ENCODE measurements at regions not wholly inside any gene's neighbourhood (a gene's known extent, or its start where the extent isn't known, plus 50 kb on each side); places are given as distances from the start of the nearest gene placed in this dataset.

DNA sequence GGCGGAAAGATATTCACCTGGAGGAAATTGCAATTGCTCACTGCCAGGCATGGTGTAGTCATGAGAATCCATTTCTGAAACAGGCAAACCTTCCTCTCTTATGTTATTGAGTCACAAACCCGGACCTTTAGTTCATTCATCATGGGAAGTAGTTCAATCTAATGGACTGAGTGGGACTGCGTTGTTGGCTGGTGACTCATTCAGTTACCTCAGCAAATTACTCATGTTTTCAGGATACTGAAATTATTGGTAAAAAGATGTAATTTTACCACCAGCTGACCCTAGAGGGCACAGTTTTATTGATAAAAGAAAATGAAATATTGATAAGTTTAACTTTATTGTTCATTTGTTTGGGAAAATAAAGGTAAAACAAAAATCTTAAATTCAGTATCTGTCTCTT lies 1194.4 kb upstream of the SORCS1 start:
- TF ChIP-seq, protein P1, sequence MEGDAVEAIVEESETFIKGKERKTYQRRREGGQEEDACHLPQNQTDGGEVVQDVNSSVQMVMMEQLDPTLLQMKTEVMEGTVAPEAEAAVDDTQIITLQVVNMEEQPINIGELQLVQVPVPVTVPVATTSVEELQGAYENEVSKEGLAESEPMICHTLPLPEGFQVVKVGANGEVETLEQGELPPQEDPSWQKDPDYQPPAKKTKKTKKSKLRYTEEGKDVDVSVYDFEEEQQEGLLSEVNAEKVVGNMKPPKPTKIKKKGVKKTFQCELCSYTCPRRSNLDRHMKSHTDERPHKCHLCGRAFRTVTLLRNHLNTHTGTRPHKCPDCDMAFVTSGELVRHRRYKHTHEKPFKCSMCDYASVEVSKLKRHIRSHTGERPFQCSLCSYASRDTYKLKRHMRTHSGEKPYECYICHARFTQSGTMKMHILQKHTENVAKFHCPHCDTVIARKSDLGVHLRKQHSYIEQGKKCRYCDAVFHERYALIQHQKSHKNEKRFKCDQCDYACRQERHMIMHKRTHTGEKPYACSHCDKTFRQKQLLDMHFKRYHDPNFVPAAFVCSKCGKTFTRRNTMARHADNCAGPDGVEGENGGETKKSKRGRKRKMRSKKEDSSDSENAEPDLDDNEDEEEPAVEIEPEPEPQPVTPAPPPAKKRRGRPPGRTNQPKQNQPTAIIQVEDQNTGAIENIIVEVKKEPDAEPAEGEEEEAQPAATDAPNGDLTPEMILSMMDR (IDR thresholded peaks at IDR 0.05): no peak
- no peak for TF ChIP-seq EP300 (IDR thresholded peaks at IDR 0.05)
- no peak for TF ChIP-seq POLR2A (IDR thresholded peaks at IDR 0.05)

All from ovary (tissue), 3 donors.